ENCODE measurements at regions not wholly inside any gene's neighbourhood (a gene's known extent, or its start where the extent isn't known, plus 50 kb on each side); places are given as distances from the start of the nearest gene placed in this dataset.
"Not testable (repeated sequence)": the region's sequence is repeated elsewhere in the genome, so short reads cannot be mapped to it uniquely, and the experiment has no call there.

- DNase-seq = no peak
These were observed 743.1 kb upstream of the B3GALT2 start for GRCh38 chr1:193929374-193930033.

GRCh38 chr1:193927550-193927949 is 741.1 kb upstream of the B3GALT2 start:
- DNase-seq = no peak

GRCh38 chr1:193926956-193927355 is 740.5 kb upstream of the B3GALT2 start:
- DNase-seq = no peak

- no peak for DNase-seq
These were observed 733.4 kb upstream of the B3GALT2 start for GRCh38 chr1:193919827-193920226.

GRCh38 chr1:193916452-193916851 is 730.0 kb upstream of the B3GALT2 start:
- DNase-seq = no peak

GRCh38 chr1:193914871-193915270 is 728.5 kb upstream of the B3GALT2 start:
- no peak for DNase-seq

GRCh38 chr1:193909406-193910082 is 723.1 kb upstream of the B3GALT2 start:
- no peak for DNase-seq

GRCh38 chr1:193905288-193906085 is 719.1 kb upstream of the B3GALT2 start:
- no peak for DNase-seq

GRCh38 chr1:193891788-193892187 is 705.4 kb upstream of the B3GALT2 start:
- DNase-seq = no peak

- no peak for DNase-seq
These were observed 704.5 kb upstream of the B3GALT2 start for GRCh38 chr1:193890935-193891334.

- no peak for DNase-seq
These were observed 698.6 kb upstream of the B3GALT2 start for GRCh38 chr1:193884848-193885558.

- not testable (repeated sequence) for DNase-seq
These were observed 691.5 kb upstream of the B3GALT2 start for GRCh38 chr1:193877920-193878319.

GRCh38 chr1:193868425-193868824 is 682.0 kb upstream of the B3GALT2 start:
- DNase-seq = no peak

GRCh38 chr1:193856261-193856660 is 669.8 kb upstream of the B3GALT2 start:
- DNase-seq = no peak

- DNase-seq = no peak
These were observed 664.3 kb upstream of the B3GALT2 start for GRCh38 chr1:193850745-193851144.

GRCh38 chr1:193846876-193847604 is 660.6 kb upstream of the B3GALT2 start:
- no peak for DNase-seq

- no peak for DNase-seq
These were observed 660.0 kb upstream of the B3GALT2 start for GRCh38 chr1:193846411-193846810.

- DNase-seq = no peak
These were observed 655.4 kb upstream of the B3GALT2 start for GRCh38 chr1:193841857-193842256.

GRCh38 chr1:193831465-193831864 is 645.1 kb upstream of the B3GALT2 start:
- DNase-seq = no peak

GRCh38 chr1:193827516-193827915 is 641.1 kb upstream of the B3GALT2 start:
- DNase-seq = no peak

- DNase-seq = no peak
These were observed 633.0 kb upstream of the B3GALT2 start for GRCh38 chr1:193819376-193819775.

GRCh38 chr1:193807208-193807607 is 620.8 kb upstream of the B3GALT2 start:
- no peak for DNase-seq
